HG03521 (cell line): ENCODE measurements at regions not wholly inside any gene's neighbourhood (a gene's known extent, or its start where the extent isn't known, plus 50 kb on each side); places are given as distances from the start of the nearest gene placed in this dataset.
"Not testable (repeated sequence)": the region's sequence is repeated elsewhere in the genome, so short reads cannot be mapped to it uniquely, and the experiment has no call there.

Experiments used
- ATAC-seq: cut with Tn5 transposase; IDR thresholded peaks from one replicate; pipeline ENCODE4 v1.9.1; 2021; ENCODE audit warnings: mild to moderate bottlenecking, moderate library complexity; ENCODE audit not compliant: unreplicated experiment

GRCh38 chr9:36463467-36463866 is 63.4 kb upstream of the RNF38 start:
- ATAC-seq = no peak

GRCh38 chr9:36462245-36462644 is 62.2 kb upstream of the RNF38 start:
- ATAC-seq = no peak

- no peak for ATAC-seq
Observed at GRCh38 chr9:36461323-36461722, 61.3 kb upstream of the RNF38 start.

GRCh38 chr9:36458430-36458915 is 58.4 kb upstream of the RNF38 start:
- ATAC-seq = not testable (repeated sequence)

- no peak for ATAC-seq
Observed at GRCh38 chr9:36457836-36458429, 57.9 kb upstream of the RNF38 start.

GRCh38 chr9:36456480-36457065 is 56.5 kb upstream of the RNF38 start:
- ATAC-seq = no peak

- ATAC-seq = no peak
Observed at GRCh38 chr9:36451949-36452348, 51.9 kb upstream of the RNF38 start.

- ATAC-seq = no peak
Observed at GRCh38 chr9:36450110-36450732, 50.2 kb upstream of the RNF38 start.
